ENCODE measurements at regions not wholly inside any gene's neighbourhood (a gene's known extent, or its start where the extent isn't known, plus 50 kb on each side); places are given as distances from the start of the nearest gene placed in this dataset.

- no peak for DNase-seq
- H3K9me3 ChIP-seq: no peaks in the 10 kb centered on the region
- H3K4me1 ChIP-seq: no peaks in the 10 kb centered on the region
- TF ChIP-seq, protein P1, sequence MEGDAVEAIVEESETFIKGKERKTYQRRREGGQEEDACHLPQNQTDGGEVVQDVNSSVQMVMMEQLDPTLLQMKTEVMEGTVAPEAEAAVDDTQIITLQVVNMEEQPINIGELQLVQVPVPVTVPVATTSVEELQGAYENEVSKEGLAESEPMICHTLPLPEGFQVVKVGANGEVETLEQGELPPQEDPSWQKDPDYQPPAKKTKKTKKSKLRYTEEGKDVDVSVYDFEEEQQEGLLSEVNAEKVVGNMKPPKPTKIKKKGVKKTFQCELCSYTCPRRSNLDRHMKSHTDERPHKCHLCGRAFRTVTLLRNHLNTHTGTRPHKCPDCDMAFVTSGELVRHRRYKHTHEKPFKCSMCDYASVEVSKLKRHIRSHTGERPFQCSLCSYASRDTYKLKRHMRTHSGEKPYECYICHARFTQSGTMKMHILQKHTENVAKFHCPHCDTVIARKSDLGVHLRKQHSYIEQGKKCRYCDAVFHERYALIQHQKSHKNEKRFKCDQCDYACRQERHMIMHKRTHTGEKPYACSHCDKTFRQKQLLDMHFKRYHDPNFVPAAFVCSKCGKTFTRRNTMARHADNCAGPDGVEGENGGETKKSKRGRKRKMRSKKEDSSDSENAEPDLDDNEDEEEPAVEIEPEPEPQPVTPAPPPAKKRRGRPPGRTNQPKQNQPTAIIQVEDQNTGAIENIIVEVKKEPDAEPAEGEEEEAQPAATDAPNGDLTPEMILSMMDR (IDR thresholded peaks at IDR 0.05; ENCODE audit: low read depth, low read length): no peak
- no peaks in the 10 kb centered on the region for H3K36me3 ChIP-seq
- no peaks in the 10 kb centered on the region for H3K27me3 ChIP-seq
- H3K4me3 ChIP-seq (ENCODE audit: low read depth, low read length): no peak overlapping the region
Measured at GRCh38 chr2:52445686-52446085, 1321.9 kb upstream of the CHAC2 start.

DNA sequence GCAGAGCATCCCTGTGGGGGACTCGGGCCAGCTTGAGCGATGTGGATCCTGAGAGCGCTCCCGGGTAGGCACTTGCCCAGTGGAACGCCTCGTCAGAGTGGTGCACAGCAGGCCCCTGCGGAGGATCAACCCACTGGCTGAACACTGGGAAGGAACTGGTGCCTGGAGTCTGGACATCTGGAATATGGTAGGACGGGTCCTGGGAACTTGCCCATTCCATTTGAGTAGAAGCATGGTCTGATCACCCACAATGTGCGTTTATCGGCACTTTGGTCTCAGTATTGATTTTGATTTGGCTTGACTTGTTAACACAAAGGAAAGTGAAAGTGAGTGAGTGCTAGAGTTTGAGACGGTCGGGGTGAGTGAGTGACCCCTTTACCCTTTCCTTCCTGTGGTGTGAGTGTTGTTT lies 1336.2 kb upstream of the CHAC2 start:
- Histone ChIP-seq H3K9me3 (no peaks in the 10 kb centered on the region), H3K4me3 (ENCODE audit: low read depth, low read length) (no peak overlapping the region), H3K4me1 (no peaks in the 10 kb centered on the region), H3K27me3 (no peaks in the 10 kb centered on the region), H3K36me3 (no peaks in the 10 kb centered on the region)
- no peak for DNase-seq
- TF ChIP-seq, protein P1 (IDR thresholded peaks at IDR 0.05; ENCODE audit: low read depth, low read length): no peak

GRCh38 chr2:52429740-52430139 lies 1337.9 kb upstream of the CHAC2 start:
- Histone ChIP-seq H3K4me1 (no peaks in the 10 kb centered on the region), H3K27me3 (no peaks in the 10 kb centered on the region), H3K4me3 (ENCODE audit: low read depth, low read length) (no peak overlapping the region), H3K9me3 (no peaks in the 10 kb centered on the region), H3K36me3 (no peaks in the 10 kb centered on the region)
- TF ChIP-seq, protein P1 (IDR thresholded peaks at IDR 0.05; ENCODE audit: low read depth, low read length): no peak
- DNase-seq: no peak

GRCh38 chr2:52429171-52429570 lies 1338.4 kb upstream of the CHAC2 start:
- H3K4me1 ChIP-seq: no peaks in the 10 kb centered on the region
- no peaks in the 10 kb centered on the region for H3K27me3 ChIP-seq
- H3K9me3 ChIP-seq: no peaks in the 10 kb centered on the region
- DNase-seq: no peak
- no peak overlapping the region for H3K4me3 ChIP-seq (ENCODE audit: low read depth, low read length)
- TF ChIP-seq, protein P1 (IDR thresholded peaks at IDR 0.05; ENCODE audit: low read depth, low read length): no peak
- H3K36me3 ChIP-seq: no peaks in the 10 kb centered on the region

DNA sequence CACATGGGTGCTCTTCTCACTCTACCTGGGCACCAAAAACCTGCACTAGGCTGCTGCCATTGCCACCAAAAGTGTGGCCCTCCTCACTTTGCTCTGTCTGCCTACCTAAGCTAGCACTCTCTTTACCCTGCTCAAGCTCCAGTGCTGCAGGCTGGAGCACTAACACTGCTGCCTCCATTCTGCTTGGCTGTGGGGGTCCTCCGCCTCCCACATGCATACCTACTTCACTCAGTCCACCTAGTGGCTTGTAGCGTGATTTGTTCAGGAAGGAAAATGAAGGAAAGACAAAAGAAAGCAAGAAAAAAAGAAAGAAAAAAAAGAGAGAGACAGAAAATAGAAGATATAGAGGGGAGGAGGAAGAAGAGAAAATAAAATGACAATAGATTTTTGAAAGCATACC lies 1339.4 kb upstream of the CHAC2 start:
- Histone ChIP-seq H3K4me3 (ENCODE audit: low read depth, low read length) (no peak overlapping the region), H3K36me3 (no peaks in the 10 kb centered on the region), H3K9me3 (no peaks in the 10 kb centered on the region), H3K27me3 (no peaks in the 10 kb centered on the region), H3K4me1 (no peaks in the 10 kb centered on the region)
- no peak for DNase-seq
- TF ChIP-seq, protein P1 (IDR thresholded peaks at IDR 0.05; ENCODE audit: low read depth, low read length): no peak

GRCh38 chr2:52423655-52424054 lies 1343.9 kb upstream of the CHAC2 start:
- no peaks in the 10 kb centered on the region for H3K27me3 ChIP-seq

More at GRCh38 chr2:52423655-52424054, 1343.9 kb upstream of the CHAC2 start:
- no peak for DNase-seq
- Histone ChIP-seq H3K4me3 (ENCODE audit: low read depth, low read length) (no peak overlapping the region), H3K36me3 (no peaks in the 10 kb centered on the region), H3K9me3 (no peaks in the 10 kb centered on the region), H3K4me1 (no peaks in the 10 kb centered on the region)
- TF ChIP-seq, protein P1 (IDR thresholded peaks at IDR 0.05; ENCODE audit: low read depth, low read length): no peak

Measured in BE2C (cell line).